Calu3 (cell line): ENCODE measurements at regions not wholly inside any gene's neighbourhood (a gene's known extent, or its start where the extent isn't known, plus 50 kb on each side); places are given as distances from the start of the nearest gene placed in this dataset.

Source experiments
- BruUV-seq: library from RNA; stranded (reverse); fragments of 400-500 nt; replicated peaks from 2 replicates; lab custom pipeline; 2021; lab: Mats Ljungman, UMichigan
- CTCF ChIA-PET: fragments of 300-600 bp; sonication (Branson Sonifier 250); formaldehyde crosslinking; loops from one replicate; lab custom pipeline; 2022; ENCODE audit warnings: antibody characterized with exemption; lab: Charles Lee
- DNase-seq: peaks from one replicate; pipeline ENCODE4 v3.0.0; 2022
- H3K27ac Mint-ChIP-seq: one replicate; pipeline ENCODE4 v1.8.0; 2022; ENCODE audit warnings: mixed read lengths; ENCODE audit not compliant: unreplicated experiment
- H3K27me3 Mint-ChIP-seq: one replicate; pipeline ENCODE4 v1.8.0; 2022; ENCODE audit warnings: mixed read lengths; ENCODE audit not compliant: unreplicated experiment
- H3K36me3 Mint-ChIP-seq: one replicate; pipeline ENCODE4 v1.8.0; 2022; ENCODE audit warnings: mild to moderate bottlenecking, moderate library complexity, mixed read lengths; ENCODE audit not compliant: insufficient read depth, unreplicated experiment
- H3K4me1 Mint-ChIP-seq: one replicate; pipeline ENCODE4 v1.8.0; 2022; ENCODE audit warnings: mild to moderate bottlenecking, low read depth, mixed read lengths; ENCODE audit not compliant: unreplicated experiment
- H3K4me3 Mint-ChIP-seq: one replicate; pipeline ENCODE4 v1.8.0; 2022; ENCODE audit warnings: mild to moderate bottlenecking, low read depth, moderate library complexity, mixed read lengths; ENCODE audit not compliant: unreplicated experiment
- H3K9me3 Mint-ChIP-seq: one replicate; pipeline ENCODE4 v1.8.0; 2022; ENCODE audit warnings: low read depth, mixed read lengths; ENCODE audit not compliant: unreplicated experiment
- CTCF ChIP-seq: fragments of 200-600 bp; IDR thresholded peaks from one replicate; pipeline ENCODE4 v1.8.0; 2022; ENCODE audit warnings: antibody characterized with exemption; ENCODE audit not compliant: unreplicated experiment
- intact Hi-C: fragments of 100-400 bp; cut with micrococcal nuclease; formaldehyde crosslinking; loops from one replicate; pipeline ENCODE4 v1.10.0; 2022; ENCODE audit not compliant: unreplicated experiment

- CTCF ChIA-PET, result no interaction called here
- Mint-ChIP-seq H3K27me3 (no peaks in the 10 kb centered on the region), H3K4me1 (peaks cover 8% of the 10 kb centered on the region), H3K4me3 (no peak overlapping the region), H3K9me3 (peaks cover 4% of the 10 kb centered on the region), H3K27ac (no peak overlapping the region), H3K36me3 (no peaks in the 10 kb centered on the region)
- BruUV-seq, result no TSS peak
- intact Hi-C loops, result no loop called here
- no peak for TF ChIP-seq CTCF
- DNase-seq, result no peak
Observed at GRCh38 chr2:219969508-219969907, 342.1 kb downstream of the SLC4A3 start.

GRCh38 chr2:219973136-219973535, 345.7 kb downstream of the SLC4A3 start:
- CTCF ChIA-PET, result no interaction called here
- H3K9me3 Mint-ChIP-seq, result peaks cover 4% of the 10 kb centered on the region
- no peaks in the 10 kb centered on the region for H3K36me3 Mint-ChIP-seq
- BruUV-seq, result no TSS peak
- no peaks in the 10 kb centered on the region for H3K27me3 Mint-ChIP-seq
- no peak overlapping the region for H3K27ac Mint-ChIP-seq
- TF ChIP-seq CTCF, result no peak
- H3K4me1 Mint-ChIP-seq, result peaks cover 8% of the 10 kb centered on the region
- no peak overlapping the region for H3K4me3 Mint-ChIP-seq
- DNase-seq, result no peak
- intact Hi-C loops, result no loop called here

GRCh38 chr2:219976871-219977270, 349.4 kb downstream of the SLC4A3 start:
- H3K4me1 Mint-ChIP-seq, result no peaks in the 10 kb centered on the region
- no peak overlapping the region for H3K27ac Mint-ChIP-seq
- intact Hi-C loops, result no loop called here
- H3K36me3 Mint-ChIP-seq, result no peaks in the 10 kb centered on the region
- no peak for TF ChIP-seq CTCF
- no peak overlapping the region for H3K4me3 Mint-ChIP-seq
- no TSS peak for BruUV-seq
- H3K9me3 Mint-ChIP-seq, result peaks cover 4% of the 10 kb centered on the region
- CTCF ChIA-PET, result no interaction called here
- DNase-seq, result no peak
- H3K27me3 Mint-ChIP-seq, result no peaks in the 10 kb centered on the region

- Mint-ChIP-seq H3K36me3 (no peaks in the 10 kb centered on the region), H3K27ac (no peak overlapping the region), H3K4me3 (no peak overlapping the region), H3K9me3 (no peaks in the 10 kb centered on the region), H3K27me3 (no peaks in the 10 kb centered on the region), H3K4me1 (no peaks in the 10 kb centered on the region)
- no peak for TF ChIP-seq CTCF
- no peak for DNase-seq
- no TSS peak for BruUV-seq
- CTCF ChIA-PET, result no interaction called here
- intact Hi-C loops, result no loop called here
Observed at GRCh38 chr2:219980638-219981037, 353.2 kb downstream of the SLC4A3 start.

GRCh38 chr2:219983836-219984235, 356.4 kb downstream of the SLC4A3 start:
- no TSS peak for BruUV-seq
- H3K36me3 Mint-ChIP-seq, result no peaks in the 10 kb centered on the region
- H3K27ac Mint-ChIP-seq, result no peak overlapping the region
- no peak overlapping the region for H3K4me3 Mint-ChIP-seq
- no peaks in the 10 kb centered on the region for H3K4me1 Mint-ChIP-seq
- TF ChIP-seq CTCF, result no peak
- no peaks in the 10 kb centered on the region for H3K27me3 Mint-ChIP-seq
- DNase-seq, result no peak
- no peaks in the 10 kb centered on the region for H3K9me3 Mint-ChIP-seq
- intact Hi-C loops, result no loop called here
- CTCF ChIA-PET, result no interaction called here
